ENCODE measurements at regions not wholly inside any gene's neighbourhood (a gene's known extent, or its start where the extent isn't known, plus 50 kb on each side); places are given as distances from the start of the nearest gene placed in this dataset.

- TF ChIP-seq ZNF274 (IDR thresholded peaks at IDR 0.05; ENCODE audit: low read depth, low read length) = no peak
- TF ChIP-seq YY1 (IDR thresholded peaks at IDR 0.05; ENCODE audit: insufficient read depth, insufficient read length) = no peak
- TF ChIP-seq SUZ12 (IDR thresholded peaks at IDR 0.05; ENCODE audit: extremely low read depth, insufficient read depth, insufficient read length) = no peak
Measured at GRCh38 chr7:47653550-47654411, 71.9 kb upstream of the TNS3 start.
